SU-DHL-6 (cell line): ENCODE measurements at regions not wholly inside any gene's neighbourhood (a gene's known extent, or its start where the extent isn't known, plus 50 kb on each side); places are given as distances from the start of the nearest gene placed in this dataset.

ENCODE experiments used
- H2AFZ ChIP-seq: fragments of 200-600 bp; sonication (generic); 2 replicates; pipeline ENCODE4 v1.6.1; 2014; ENCODE audit warnings: low read depth, mild to moderate bottlenecking, moderate library complexity, mixed read lengths, antibody characterized with exemption, low read length; ENCODE audit not compliant: severe bottlenecking
- H3F3A ChIP-seq: fragments of 200-600 bp; shearing (Covaris generic); 2 replicates; pipeline ENCODE4 v1.6.0; 2016; ENCODE audit warnings: antibody characterized with exemption, mild to moderate bottlenecking; ENCODE audit not compliant: insufficient read depth
- H3K27ac ChIP-seq: fragments of 200-600 bp; sonication (generic); 2 replicates; pipeline ENCODE4 v1.5.1; 2016; ENCODE audit warnings: low read depth, mild to moderate bottlenecking, low read length, moderate library complexity, mixed read lengths
- H3K27me3 ChIP-seq: fragments of 200-600 bp; sonication (generic), shearing (Covaris generic); 2 replicates; pipeline ENCODE4 v1.6.0; 2014; ENCODE audit warnings: mild to moderate bottlenecking, low read length
- H3K36me3 ChIP-seq: fragments of 200-600 bp; sonication (generic); 2 replicates; pipeline ENCODE4 v1.6.1; 2014; ENCODE audit warnings: mild to moderate bottlenecking, low read length, mixed read lengths
- H3K4me2 ChIP-seq: fragments of 300-600, 200-600 bp; shearing (Covaris generic), sonication (generic); 2 replicates; pipeline ENCODE4 v1.6.0; 2014; ENCODE audit warnings: low read length, low read depth, mild to moderate bottlenecking; ENCODE audit not compliant: poor library complexity, severe bottlenecking
- H3K4me3 ChIP-seq: fragments of 200-600 bp; sonication (generic); 2 replicates; pipeline ENCODE4 v1.5.1; 2014; ENCODE audit warnings: antibody characterized with exemption, low read length, mild to moderate bottlenecking, mixed read lengths; ENCODE audit not compliant: insufficient read depth, poor library complexity, severe bottlenecking
- H3K79me2 ChIP-seq: fragments of 200-600 bp; sonication (generic); 2 replicates; pipeline ENCODE4 v1.6.1; 2014; ENCODE audit warnings: mild to moderate bottlenecking, low read length, moderate library complexity; ENCODE audit not compliant: insufficient read depth
- H3K9ac ChIP-seq: fragments of 200-600 bp; sonication (generic); 2 replicates; pipeline ENCODE4 v1.7.0; 2014; ENCODE audit warnings: mild to moderate bottlenecking, low read length
- H3K9me2 ChIP-seq: fragments of 200-600 bp; sonication (generic); replicated peaks from 2 replicates; pipeline ENCODE4 v1.6.1; 2014; ENCODE audit warnings: low read length; ENCODE audit not compliant: insufficient read depth
- H3K9me3 ChIP-seq: fragments of 200-600 bp; sonication (generic); 2 replicates; pipeline ENCODE4 v1.6.1; 2014; ENCODE audit warnings: low read length, mixed read lengths; ENCODE audit not compliant: insufficient read depth
- H4K20me1 ChIP-seq: fragments of 200-600 bp; sonication (generic); 2 replicates; pipeline ENCODE4 v1.6.1; 2014; ENCODE audit warnings: low read depth, mild to moderate bottlenecking, antibody characterized with exemption, low read length, moderate library complexity, mixed read lengths
- EZH2phosphoT487 ChIP-seq: fragments of 200-600 bp; sonication (generic), shearing (Covaris generic); conservative IDR thresholded peaks from 2 replicates; pipeline ENCODE4 v1.6.1; 2018; ENCODE audit warnings: mild to moderate bottlenecking, antibody characterized with exemption, low read length, moderate library complexity, mixed read lengths
- TF ChIP-seq, protein P1 (sequence below): fragments of 200-600 bp; sonication (generic); IDR thresholded peaks from one replicate; pipeline ENCODE4 v1.5.1; 2017; ENCODE audit warnings: antibody characterized with exemption, mild to moderate bottlenecking, low read length, moderate library complexity; ENCODE audit not compliant: insufficient read depth, poor library complexity, severe bottlenecking

DNA sequence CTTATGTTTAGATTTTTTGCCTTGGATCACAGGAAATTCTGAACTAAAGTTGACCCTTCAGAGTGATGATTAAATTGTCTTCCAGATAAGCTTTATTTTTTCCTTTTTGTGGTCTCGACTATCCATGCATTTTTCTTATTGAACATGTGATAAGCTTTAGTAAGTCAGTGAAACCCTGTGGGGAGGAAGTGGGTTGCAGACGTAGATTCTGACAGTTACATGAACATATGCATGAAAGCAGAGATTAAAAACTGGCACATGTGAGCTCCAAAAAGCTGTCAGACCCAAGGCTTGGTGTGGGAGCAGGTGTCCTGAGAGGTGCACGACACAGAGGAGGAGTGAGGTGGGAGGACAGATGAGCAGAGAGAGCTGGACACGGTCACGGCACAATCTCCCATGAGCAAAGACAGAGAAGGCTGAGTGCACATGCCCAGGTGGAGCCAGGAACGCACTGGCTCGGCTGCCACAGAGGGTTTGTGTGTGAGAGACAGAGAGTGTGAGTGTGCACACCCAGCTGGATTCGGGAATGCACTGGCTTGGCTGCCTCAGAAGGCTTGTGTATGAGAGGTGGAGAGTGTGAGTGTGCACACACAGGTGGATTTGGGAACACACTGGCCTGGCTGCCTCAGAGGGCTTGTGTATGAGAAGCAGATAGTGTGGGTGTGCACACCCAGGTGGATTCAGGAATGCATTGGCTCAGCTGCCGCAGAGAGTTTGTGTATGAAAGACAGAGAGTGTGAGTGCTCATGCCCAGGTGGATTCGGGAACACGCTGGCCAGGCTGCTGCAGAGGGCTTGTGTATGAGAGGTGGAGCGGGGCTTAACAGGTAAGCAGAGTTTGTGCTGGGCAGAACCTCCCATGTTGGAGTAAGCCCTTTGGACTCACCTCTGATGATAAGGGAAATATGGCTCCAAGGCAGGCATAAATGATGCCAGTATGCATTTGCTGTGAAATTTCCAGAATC is 849.1 kb upstream of the SALL3 start:
- no peak overlapping the region for H3K4me3 ChIP-seq
- no peaks in the 10 kb centered on the region for H3K9me3 ChIP-seq
- H2AFZ ChIP-seq = no peak overlapping the region
- H3K36me3 ChIP-seq = no peaks in the 10 kb centered on the region
- no peaks in the 10 kb centered on the region for H4K20me1 ChIP-seq
- no peak overlapping the region for H3K9ac ChIP-seq
- H3K79me2 ChIP-seq = no peaks in the 10 kb centered on the region
- H3F3A ChIP-seq = no peaks in the 10 kb centered on the region
- no peaks in the 10 kb centered on the region for H3K9me2 ChIP-seq
- H3K4me2 ChIP-seq = no peak overlapping the region
- no peak overlapping the region for H3K27ac ChIP-seq
- H3K27me3 ChIP-seq = no peaks in the 10 kb centered on the region
- TF ChIP-seq, protein P1, sequence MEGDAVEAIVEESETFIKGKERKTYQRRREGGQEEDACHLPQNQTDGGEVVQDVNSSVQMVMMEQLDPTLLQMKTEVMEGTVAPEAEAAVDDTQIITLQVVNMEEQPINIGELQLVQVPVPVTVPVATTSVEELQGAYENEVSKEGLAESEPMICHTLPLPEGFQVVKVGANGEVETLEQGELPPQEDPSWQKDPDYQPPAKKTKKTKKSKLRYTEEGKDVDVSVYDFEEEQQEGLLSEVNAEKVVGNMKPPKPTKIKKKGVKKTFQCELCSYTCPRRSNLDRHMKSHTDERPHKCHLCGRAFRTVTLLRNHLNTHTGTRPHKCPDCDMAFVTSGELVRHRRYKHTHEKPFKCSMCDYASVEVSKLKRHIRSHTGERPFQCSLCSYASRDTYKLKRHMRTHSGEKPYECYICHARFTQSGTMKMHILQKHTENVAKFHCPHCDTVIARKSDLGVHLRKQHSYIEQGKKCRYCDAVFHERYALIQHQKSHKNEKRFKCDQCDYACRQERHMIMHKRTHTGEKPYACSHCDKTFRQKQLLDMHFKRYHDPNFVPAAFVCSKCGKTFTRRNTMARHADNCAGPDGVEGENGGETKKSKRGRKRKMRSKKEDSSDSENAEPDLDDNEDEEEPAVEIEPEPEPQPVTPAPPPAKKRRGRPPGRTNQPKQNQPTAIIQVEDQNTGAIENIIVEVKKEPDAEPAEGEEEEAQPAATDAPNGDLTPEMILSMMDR = no peak
- TF ChIP-seq EZH2phosphoT487 = no peak

DNA sequence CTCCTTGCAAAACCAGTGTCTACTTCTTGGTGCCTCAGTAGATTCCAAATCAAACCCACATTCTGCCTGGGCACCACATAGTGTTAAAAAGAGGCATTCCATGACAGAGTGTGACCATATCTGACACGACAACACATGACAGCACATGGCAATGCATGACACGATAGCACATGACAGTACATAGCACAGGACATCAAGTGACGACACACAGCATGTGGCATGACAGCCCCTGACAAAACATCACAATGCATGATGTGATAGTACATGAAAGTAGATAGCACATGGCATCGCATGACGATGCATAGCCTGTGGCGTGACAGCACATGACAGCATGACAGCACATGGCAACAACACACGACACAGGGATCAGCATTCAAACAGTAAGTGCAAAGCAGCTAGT is 845.9 kb upstream of the SALL3 start:
- no peak overlapping the region for H3K4me2 ChIP-seq
- no peaks in the 10 kb centered on the region for H3F3A ChIP-seq
- H3K4me3 ChIP-seq = no peak overlapping the region
- no peaks in the 10 kb centered on the region for H3K36me3 ChIP-seq
- no peak overlapping the region for H3K27ac ChIP-seq
- H3K79me2 ChIP-seq = no peaks in the 10 kb centered on the region
- no peaks in the 10 kb centered on the region for H3K9me2 ChIP-seq
- H3K9ac ChIP-seq = no peak overlapping the region
- H2AFZ ChIP-seq = no peak overlapping the region
- H4K20me1 ChIP-seq = no peaks in the 10 kb centered on the region
- H3K9me3 ChIP-seq = no peaks in the 10 kb centered on the region
- no peak for TF ChIP-seq EZH2phosphoT487
- TF ChIP-seq, protein P1 = no peak
- no peaks in the 10 kb centered on the region for H3K27me3 ChIP-seq

DNA sequence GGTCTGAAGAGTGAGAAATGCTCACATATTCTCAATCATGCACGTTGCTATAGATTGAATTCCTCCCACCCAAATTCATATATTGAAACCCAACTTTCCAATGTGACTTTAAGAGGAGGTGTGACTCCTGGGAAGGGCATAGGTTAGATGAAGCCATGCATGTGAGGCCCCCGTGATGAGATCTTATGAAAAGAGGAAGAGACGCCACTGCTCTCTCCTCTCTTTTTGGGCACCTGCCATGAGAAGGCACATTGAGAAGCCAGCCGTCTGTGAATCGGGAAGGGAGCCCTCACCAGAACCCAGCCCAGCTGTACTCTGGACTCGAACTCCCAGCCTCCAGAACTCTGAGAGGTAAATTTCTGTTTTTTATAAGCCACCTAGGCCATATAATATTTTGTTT is 842.6 kb upstream of the SALL3 start:
- TF ChIP-seq, protein P1 = no peak
- no peak for TF ChIP-seq EZH2phosphoT487
- no peak overlapping the region for H3K4me2 ChIP-seq

More for the DNA sequence above, 842.6 kb upstream of the SALL3 start:
- Histone ChIP-seq H3K9ac (no peak overlapping the region), H3F3A (no peaks in the 10 kb centered on the region), H3K36me3 (no peaks in the 10 kb centered on the region), H3K9me2 (no peaks in the 10 kb centered on the region), H3K27me3 (no peaks in the 10 kb centered on the region), H3K27ac (no peak overlapping the region), H3K9me3 (no peaks in the 10 kb centered on the region), H2AFZ (no peak overlapping the region), H3K79me2 (no peaks in the 10 kb centered on the region), H3K4me3 (no peak overlapping the region), H4K20me1 (no peaks in the 10 kb centered on the region)
